ENCODE measurements at regions not wholly inside any gene's neighbourhood (a gene's known extent, or its start where the extent isn't known, plus 50 kb on each side); places are given as distances from the start of the nearest gene placed in this dataset.

- H3K27ac ChIP-seq = no peak overlapping the region
- TF ChIP-seq ZFX (IDR thresholded peaks at IDR 0.05) (no peak), CTCF (conservative IDR thresholded peaks at IDR 0.05) (no peak)
Measured at GRCh38 chr10:36195364-36195763, 553.3 kb upstream of the FZD8 start.

GRCh38 chr10:36194276-36194675 is 552.2 kb upstream of the FZD8 start:
- TF ChIP-seq ZFX (IDR thresholded peaks at IDR 0.05) = no peak
- TF ChIP-seq CTCF (conservative IDR thresholded peaks at IDR 0.05) = no peak

GRCh38 chr10:36191009-36191408 is 548.9 kb upstream of the FZD8 start:
- H3K27ac ChIP-seq = no peak overlapping the region
- no peak for TF ChIP-seq CTCF (conservative IDR thresholded peaks at IDR 0.05)
- TF ChIP-seq ZFX (IDR thresholded peaks at IDR 0.05) = no peak

More at GRCh38 chr10:36194276-36194675, 552.2 kb upstream of the FZD8 start:
- H3K27ac ChIP-seq = no peak overlapping the region

GRCh38 chr10:36188461-36188860 is 546.4 kb upstream of the FZD8 start:
- H3K27ac ChIP-seq = no peak overlapping the region
- TF ChIP-seq ZFX (IDR thresholded peaks at IDR 0.05) (no peak), CTCF (conservative IDR thresholded peaks at IDR 0.05) (no peak)

GRCh38 chr10:36188080-36188453 is 546.0 kb upstream of the FZD8 start:
- H3K27ac ChIP-seq = no peak overlapping the region
- no peak for TF ChIP-seq ZFX (IDR thresholded peaks at IDR 0.05)

- H3K27ac ChIP-seq = no peak overlapping the region
- TF ChIP-seq ZFX (IDR thresholded peaks at IDR 0.05) (no peak), CTCF (conservative IDR thresholded peaks at IDR 0.05) (no peak)
Measured at GRCh38 chr10:36187380-36188079, 545.4 kb upstream of the FZD8 start.

- no peak overlapping the region for H3K27ac ChIP-seq
- TF ChIP-seq CTCF (conservative IDR thresholded peaks at IDR 0.05) (no peak), ZFX (IDR thresholded peaks at IDR 0.05) (no peak)
Measured at GRCh38 chr10:36185097-36185496, 543.0 kb upstream of the FZD8 start.

- TF ChIP-seq ZFX (IDR thresholded peaks at IDR 0.05) (no peak), CTCF (conservative IDR thresholded peaks at IDR 0.05) (no peak)
- H3K27ac ChIP-seq = no peak overlapping the region
Measured at GRCh38 chr10:36183726-36184125, 541.6 kb upstream of the FZD8 start.

Measured in C4-2B (cell line).